SK-N-MC (cell line): ENCODE measurements at regions not wholly inside any gene's neighbourhood (a gene's known extent, or its start where the extent isn't known, plus 50 kb on each side); places are given as distances from the start of the nearest gene placed in this dataset.

Experiments
- EZH2 ChIP-seq: fragments of 200-600 bp; sonication (generic); IDR thresholded peaks from one replicate; pipeline ENCODE4 v1.6.1; 2017; ENCODE audit warnings: antibody characterized with exemption
- POLR2AphosphoS5 ChIP-seq: IDR thresholded peaks from 2 replicates; pipeline ENCODE4 v1.6.1; 2012; ENCODE audit warnings: mild to moderate bottlenecking, low read depth, low read length, borderline replicate concordance

- no peak for TF ChIP-seq EZH2
- no peak for TF ChIP-seq POLR2AphosphoS5
These were observed 55.3 kb upstream of the NBPF3 start for GRCh38 chr1:21384620-21385019.
